ENCODE measurements at regions not wholly inside any gene's neighbourhood (a gene's known extent, or its start where the extent isn't known, plus 50 kb on each side); places are given as distances from the start of the nearest gene placed in this dataset. TPM values are rescaled to one million over a fixed set of nuclear protein-coding genes. Genes with fewer than 3 reads are reported as not detected.

Small RNA genes in the stretch of these regions (small RNA-seq; reads per million reads assigned to genes)
- gene RNA5SP181 = not detected
